22Rv1 (cell line): ENCODE measurements at regions not wholly inside any gene's neighbourhood (a gene's known extent, or its start where the extent isn't known, plus 50 kb on each side); places are given as distances from the start of the nearest gene placed in this dataset.

ENCODE experiments used
- ZFX ChIP-seq: fragments of 450-650 bp; IDR thresholded peaks from 2 replicates; pipeline ENCODE4 v1.6.1; 2017; ENCODE audit warnings: antibody characterized with exemption, borderline replicate concordance
- TF ChIP-seq, protein P1 (sequence below): fragments of 450-650 bp; IDR thresholded peaks from 2 replicates; pipeline ENCODE4 v1.5.1; 2017; ENCODE audit warnings: mild to moderate bottlenecking

GRCh38 chr10:65395631-65396030, 1530.2 kb upstream of the LRRTM3 start:
- TF ChIP-seq, protein P1, sequence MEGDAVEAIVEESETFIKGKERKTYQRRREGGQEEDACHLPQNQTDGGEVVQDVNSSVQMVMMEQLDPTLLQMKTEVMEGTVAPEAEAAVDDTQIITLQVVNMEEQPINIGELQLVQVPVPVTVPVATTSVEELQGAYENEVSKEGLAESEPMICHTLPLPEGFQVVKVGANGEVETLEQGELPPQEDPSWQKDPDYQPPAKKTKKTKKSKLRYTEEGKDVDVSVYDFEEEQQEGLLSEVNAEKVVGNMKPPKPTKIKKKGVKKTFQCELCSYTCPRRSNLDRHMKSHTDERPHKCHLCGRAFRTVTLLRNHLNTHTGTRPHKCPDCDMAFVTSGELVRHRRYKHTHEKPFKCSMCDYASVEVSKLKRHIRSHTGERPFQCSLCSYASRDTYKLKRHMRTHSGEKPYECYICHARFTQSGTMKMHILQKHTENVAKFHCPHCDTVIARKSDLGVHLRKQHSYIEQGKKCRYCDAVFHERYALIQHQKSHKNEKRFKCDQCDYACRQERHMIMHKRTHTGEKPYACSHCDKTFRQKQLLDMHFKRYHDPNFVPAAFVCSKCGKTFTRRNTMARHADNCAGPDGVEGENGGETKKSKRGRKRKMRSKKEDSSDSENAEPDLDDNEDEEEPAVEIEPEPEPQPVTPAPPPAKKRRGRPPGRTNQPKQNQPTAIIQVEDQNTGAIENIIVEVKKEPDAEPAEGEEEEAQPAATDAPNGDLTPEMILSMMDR: no peak
- TF ChIP-seq ZFX: no peak
